HG03342 (cell line): ENCODE measurements at regions not wholly inside any gene's neighbourhood (a gene's known extent, or its start where the extent isn't known, plus 50 kb on each side); places are given as distances from the start of the nearest gene placed in this dataset.

Source experiments
- ATAC-seq: cut with Tn5 transposase; IDR thresholded peaks from one replicate; pipeline ENCODE4 v1.9.1; 2021; ENCODE audit warnings: mild to moderate bottlenecking, moderate library complexity; ENCODE audit not compliant: unreplicated experiment

DNA sequence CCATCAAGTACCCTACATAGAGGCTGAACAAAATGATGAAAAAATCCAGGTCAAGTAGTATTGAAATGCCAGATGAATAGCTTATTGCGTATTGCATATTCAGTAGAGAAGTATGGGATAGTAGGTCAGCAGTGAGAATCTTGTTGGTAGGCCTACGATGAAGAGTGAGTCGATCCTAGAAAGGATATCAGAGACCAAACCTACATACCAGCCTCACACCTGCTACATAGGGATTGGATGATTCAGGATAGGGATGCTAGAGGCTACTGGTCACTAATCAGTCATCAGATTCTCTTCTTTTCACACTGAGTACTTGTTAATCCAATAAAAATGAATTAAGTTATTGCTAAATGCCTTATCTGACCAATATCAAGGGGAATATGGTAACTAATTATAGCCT lies 274.5 kb downstream of the DSEL start:
- no peak for ATAC-seq

DNA sequence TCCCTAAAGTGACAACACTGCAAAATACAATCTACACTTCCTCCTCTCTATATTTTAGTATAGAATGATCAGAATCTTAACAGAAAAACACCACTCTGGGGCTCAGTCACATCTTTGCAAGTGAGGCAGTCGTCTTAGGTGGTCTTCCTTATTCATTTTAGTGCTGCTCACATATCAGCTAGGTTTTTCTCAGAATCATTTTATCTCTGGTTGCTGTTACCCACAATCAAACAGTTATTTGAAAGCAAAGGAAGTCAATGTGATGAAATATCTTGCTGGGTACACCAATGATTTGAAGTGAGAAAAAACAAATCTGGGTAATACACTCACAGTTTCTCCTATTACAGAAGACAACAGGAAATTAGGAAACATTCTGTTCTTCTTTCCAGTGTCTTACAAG lies 275.2 kb downstream of the DSEL start:
- no peak for ATAC-seq

GRCh38 chr18:67239826-67240225 lies 276.7 kb downstream of the DSEL start:
- no peak for ATAC-seq

- no peak for ATAC-seq
These were observed 283.5 kb downstream of the DSEL start for GRCh38 chr18:67232991-67233390.

GRCh38 chr18:67232406-67232805 lies 284.1 kb downstream of the DSEL start:
- ATAC-seq, result no peak

- no peak for ATAC-seq
These were observed 293.6 kb downstream of the DSEL start for GRCh38 chr18:67222887-67223286.

- ATAC-seq, result no peak
These were observed 296.7 kb downstream of the DSEL start for GRCh38 chr18:67219821-67220220.

DNA sequence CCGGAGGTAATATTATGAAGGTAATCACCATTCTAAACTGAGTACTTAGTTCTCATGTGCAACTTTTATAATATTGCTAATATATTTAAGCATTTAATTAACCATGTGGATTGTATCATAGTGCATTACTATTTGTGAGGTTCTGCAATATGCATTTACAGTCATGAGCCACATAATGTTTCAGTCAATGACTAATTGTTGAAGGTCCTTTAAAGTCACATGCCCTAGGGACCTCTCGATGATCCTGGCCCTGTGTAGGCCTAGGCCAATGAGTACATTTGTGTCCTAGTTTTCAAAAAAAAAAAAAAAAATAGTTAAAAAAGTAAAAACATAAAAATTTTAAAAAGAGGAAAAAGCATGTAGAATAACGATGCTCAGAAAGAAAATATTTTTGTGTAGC lies 298.0 kb downstream of the DSEL start:
- ATAC-seq, result no peak

GRCh38 chr18:67217551-67218166 lies 298.9 kb downstream of the DSEL start:
- peak; percentile 96 for ATAC-seq

- ATAC-seq, result no peak
These were observed 299.7 kb downstream of the DSEL start for GRCh38 chr18:67216846-67217245.

- no peak for ATAC-seq
These were observed 300.8 kb downstream of the DSEL start for GRCh38 chr18:67215686-67216085.

GRCh38 chr18:67211646-67212045 lies 304.9 kb downstream of the DSEL start:
- no peak for ATAC-seq

GRCh38 chr18:67200665-67201064 lies 315.9 kb downstream of the DSEL start:
- ATAC-seq, result peak; percentile 5

GRCh38 chr18:67199993-67200617 lies 316.4 kb downstream of the DSEL start:
- ATAC-seq, result peak; percentile 98

- no peak for ATAC-seq
These were observed 321.6 kb downstream of the DSEL start for GRCh38 chr18:67194886-67195285.

DNA sequence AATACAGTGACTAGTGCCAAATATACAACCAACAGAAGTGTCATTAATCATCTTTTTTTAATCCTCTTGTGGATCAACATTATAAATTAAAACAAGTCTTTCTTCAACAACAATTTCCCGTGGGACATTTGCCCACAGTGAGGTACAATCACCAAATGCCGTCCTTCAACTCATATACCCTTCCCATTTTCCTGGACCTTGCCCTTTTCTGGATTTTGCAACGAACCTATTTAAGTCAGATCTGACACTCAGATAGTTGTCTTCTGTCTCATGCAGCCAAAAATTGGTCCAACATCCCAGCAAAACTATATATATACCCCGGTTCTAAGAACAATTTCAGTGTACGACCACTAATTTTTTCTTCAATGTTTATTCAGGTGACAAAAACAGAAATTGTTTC lies 324.0 kb downstream of the DSEL start:
- no peak for ATAC-seq

- ATAC-seq, result no peak
These were observed 333.1 kb downstream of the DSEL start for GRCh38 chr18:67183398-67183797.

GRCh38 chr18:67179726-67180125 lies 336.8 kb downstream of the DSEL start:
- ATAC-seq, result no peak

DNA sequence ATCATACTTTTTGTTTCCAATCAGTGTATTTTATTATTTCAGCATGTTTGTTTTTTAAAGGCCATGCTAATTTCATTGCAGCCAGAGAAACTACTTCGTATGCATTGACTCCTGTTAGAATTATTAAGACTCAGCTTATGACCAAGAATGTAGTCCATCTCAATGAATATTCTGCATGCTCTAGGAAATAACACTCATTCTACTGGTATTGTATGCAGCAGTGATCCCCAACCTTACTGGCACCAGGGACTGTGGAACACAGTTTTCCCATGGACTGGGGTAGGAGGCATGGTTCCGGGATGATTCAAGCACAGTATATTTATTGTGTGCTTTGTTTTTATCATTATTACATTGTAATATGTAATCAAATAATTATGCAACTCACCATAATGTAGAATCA lies 356.9 kb downstream of the DSEL start:
- no peak for ATAC-seq

DNA sequence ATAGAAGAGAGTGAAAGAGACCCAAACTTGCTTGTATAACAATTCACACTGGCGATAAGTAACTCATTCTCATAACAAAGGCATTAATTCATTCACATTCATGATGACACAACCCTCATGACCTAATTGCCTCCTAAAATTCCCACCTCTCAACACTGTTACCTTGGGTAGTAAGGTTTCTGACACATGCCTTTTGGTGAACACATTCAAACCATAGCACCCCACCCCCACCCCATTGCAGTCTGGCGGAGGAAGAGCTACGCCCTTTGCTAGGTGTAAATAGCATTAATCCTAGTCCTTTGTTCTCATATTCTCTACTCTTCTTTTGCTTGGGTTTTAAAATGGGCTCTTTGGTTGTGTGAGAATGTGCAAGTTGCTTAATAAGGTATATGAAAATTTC lies 361.5 kb downstream of the DSEL start:
- ATAC-seq, result no peak

GRCh38 chr18:67151366-67151765 lies 365.2 kb downstream of the DSEL start:
- no peak for ATAC-seq

GRCh38 chr18:67145586-67146292 lies 370.8 kb downstream of the DSEL start:
- no peak for ATAC-seq
